Muscle of leg (tissue), 3 donors: ENCODE measurements at regions not wholly inside any gene's neighbourhood (a gene's known extent, or its start where the extent isn't known, plus 50 kb on each side); places are given as distances from the start of the nearest gene placed in this dataset.

Source experiments
- DNase-seq: peaks from one replicate; pipeline ENCODE4 v3.0.0; 2013
- H3K27ac ChIP-seq: one replicate; pipeline ENCODE4 v1.5.1; 2013; ENCODE audit warnings: mild to moderate bottlenecking, low read length, control low read depth
- H3K27me3 ChIP-seq: one replicate; pipeline ENCODE4 v1.6.1; 2013; ENCODE audit warnings: low read length; ENCODE audit not compliant: control insufficient read depth, insufficient read depth
- H3K36me3 ChIP-seq: one replicate; pipeline ENCODE4 v1.6.1; 2013; ENCODE audit warnings: low read length; ENCODE audit not compliant: control insufficient read depth, insufficient read depth
- H3K4me1 ChIP-seq: one replicate; pipeline ENCODE4 v1.6.1; 2013; ENCODE audit warnings: low read length; ENCODE audit not compliant: control insufficient read depth, insufficient read depth
- H3K4me3 ChIP-seq: one replicate; pipeline ENCODE4 v1.5.1; 2013; ENCODE audit warnings: low read length, control low read depth
- H3K9me3 ChIP-seq: replicated peaks from 2 replicates; pipeline ENCODE4 v1.6.1; 2013; ENCODE audit warnings: low read depth, low read length; ENCODE audit not compliant: control insufficient read depth
- WGBS: methylation state at CpG from one replicate; pipeline ENCODE4 v1.1.5; 2013; ENCODE audit warnings: missing lambda C conversion rate; ENCODE audit not compliant: insufficient coverage; 5-methylcytosine and 5-hydroxymethylcytosine counted together

DNA sequence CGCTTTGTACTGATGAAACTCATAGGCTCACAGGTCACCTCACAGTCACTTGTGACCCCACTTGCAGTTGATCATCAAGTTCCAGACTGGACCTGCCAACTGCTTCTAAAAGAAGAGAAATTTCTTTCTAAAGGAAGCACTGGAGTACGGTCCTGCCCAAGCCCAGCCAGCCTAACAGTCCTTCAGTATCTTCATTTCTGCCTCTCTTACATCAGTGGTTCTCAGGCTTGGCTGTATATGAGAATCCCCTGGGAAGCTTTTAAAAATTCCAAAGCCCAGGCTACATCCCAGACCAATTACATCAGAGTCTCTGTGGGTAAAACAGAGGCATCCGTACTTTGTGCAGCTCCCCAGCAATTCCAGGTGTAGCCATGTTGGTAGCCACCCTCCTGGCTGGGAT, 282.1 kb downstream of the NFIB start:
- Histone ChIP-seq H3K4me3 (no peak overlapping the region), H3K27me3 (no peaks in the 10 kb centered on the region), H3K27ac (peak overlapping the region; percentile 97), H3K4me1 (peaks cover 28% of the 10 kb centered on the region), H3K9me3 (no peaks in the 10 kb centered on the region), H3K36me3 (no peaks in the 10 kb centered on the region)
- peak; percentile 46 for DNase-seq
- 39% methylated on average over 2 of the region's 3 CpGs for WGBS

DNA sequence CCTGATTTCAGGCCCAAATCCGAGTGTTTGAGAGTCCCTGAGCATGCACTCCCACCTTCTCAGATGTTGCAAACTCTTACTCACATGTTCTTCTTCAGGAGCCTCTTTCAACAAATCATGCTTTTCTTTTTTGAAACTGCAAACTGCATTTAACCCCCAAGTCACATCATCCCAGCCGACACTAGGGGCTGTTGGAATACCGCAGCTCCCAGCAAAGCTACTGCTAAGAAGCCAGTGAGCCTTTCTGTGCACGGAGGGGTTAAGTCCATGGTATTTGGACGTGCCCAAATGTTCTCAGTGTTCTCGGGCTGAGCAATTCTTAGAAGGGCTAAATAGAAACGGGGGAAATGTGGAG, 282.9 kb downstream of the NFIB start:
- H3K9me3 ChIP-seq: no peaks in the 10 kb centered on the region
- no peaks in the 10 kb centered on the region for H3K36me3 ChIP-seq
- peak overlapping the region; percentile 97 for H3K27ac ChIP-seq
- H3K4me3 ChIP-seq: peak overlapping the region; percentile 20
- no peaks in the 10 kb centered on the region for H3K27me3 ChIP-seq
- H3K4me1 ChIP-seq: peaks cover 28% of the 10 kb centered on the region
- 8% methylated on average over 7 of the region's 7 CpGs for WGBS
- peak; percentile 93 for DNase-seq

DNA sequence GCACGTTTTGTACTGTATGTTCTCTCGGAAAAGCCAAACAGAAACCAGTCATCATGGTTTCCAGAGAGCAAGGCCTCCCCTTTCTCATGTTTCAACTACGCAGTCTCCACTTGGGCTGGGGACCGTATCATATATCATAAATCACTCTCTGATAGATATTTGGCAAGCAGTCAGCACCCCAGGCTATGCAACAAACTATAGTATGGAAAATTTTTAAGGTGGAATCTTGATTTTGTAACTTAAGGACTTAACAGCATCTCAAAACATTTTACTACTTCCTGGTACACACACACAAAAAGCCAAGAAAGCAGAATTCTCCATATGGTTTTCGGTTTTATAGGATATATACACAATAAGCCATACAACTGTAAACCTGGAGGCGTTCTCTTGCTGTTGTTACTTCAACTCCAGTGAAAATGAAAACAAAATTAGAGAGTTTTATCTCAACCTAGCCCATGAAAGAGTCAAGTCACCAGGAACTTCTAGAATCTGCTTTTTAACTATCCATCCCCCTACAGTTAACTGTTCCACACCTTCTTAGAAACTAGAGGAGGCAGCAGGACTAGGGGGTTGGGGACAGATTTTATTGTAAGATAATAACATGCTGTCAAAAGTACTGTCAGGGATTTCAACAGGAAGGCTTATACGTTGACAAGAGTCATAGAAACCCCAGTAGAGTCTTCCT, 283.4 kb downstream of the NFIB start:
- DNase-seq: peak; percentile 97
- WGBS: 0% methylated on average over 2 of the region's 7 CpGs
- Histone ChIP-seq H3K36me3 (no peaks in the 10 kb centered on the region), H3K9me3 (no peaks in the 10 kb centered on the region), H3K4me1 (peaks cover 28% of the 10 kb centered on the region), H3K4me3 (peak overlapping the region; percentile 20), H3K27ac (peak overlapping the region; percentile 97), H3K27me3 (no peaks in the 10 kb centered on the region)

DNA sequence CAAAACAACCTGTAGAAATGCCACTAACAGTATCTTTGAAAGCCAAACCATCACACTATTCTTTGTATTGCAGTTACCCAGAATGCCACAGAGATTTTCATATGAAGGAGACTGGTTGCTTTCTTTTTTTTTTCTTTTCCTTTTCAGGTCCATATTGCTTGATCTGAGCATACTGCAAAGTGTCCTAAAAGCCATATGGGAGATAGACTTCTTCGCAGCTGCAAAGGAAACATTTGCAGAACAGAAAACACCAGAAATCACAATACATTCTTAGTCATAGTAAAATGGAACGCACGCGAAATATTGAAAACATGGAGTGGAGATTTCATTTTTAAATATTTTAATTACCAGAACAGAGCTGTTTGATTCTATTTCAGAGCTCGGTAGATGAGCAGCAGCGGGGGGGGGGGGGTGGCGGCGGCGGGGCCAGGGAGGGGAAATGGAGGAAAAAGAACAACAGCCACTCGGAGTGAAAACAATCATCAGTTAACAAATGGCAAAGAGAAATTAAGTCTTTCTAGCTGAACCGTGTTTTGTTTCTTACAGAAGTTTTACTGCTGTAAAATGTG, 284.1 kb downstream of the NFIB start:
- H3K27ac ChIP-seq: peak overlapping the region; percentile 97
- peaks cover 28% of the 10 kb centered on the region for H3K4me1 ChIP-seq
- H3K4me3 ChIP-seq: peak overlapping the region; percentile 18
- H3K36me3 ChIP-seq: no peaks in the 10 kb centered on the region
- no peaks in the 10 kb centered on the region for H3K9me3 ChIP-seq
- peak; percentile 70 for DNase-seq
- 3% methylated on average over 6 of the region's 11 CpGs for WGBS
- no peaks in the 10 kb centered on the region for H3K27me3 ChIP-seq

DNA sequence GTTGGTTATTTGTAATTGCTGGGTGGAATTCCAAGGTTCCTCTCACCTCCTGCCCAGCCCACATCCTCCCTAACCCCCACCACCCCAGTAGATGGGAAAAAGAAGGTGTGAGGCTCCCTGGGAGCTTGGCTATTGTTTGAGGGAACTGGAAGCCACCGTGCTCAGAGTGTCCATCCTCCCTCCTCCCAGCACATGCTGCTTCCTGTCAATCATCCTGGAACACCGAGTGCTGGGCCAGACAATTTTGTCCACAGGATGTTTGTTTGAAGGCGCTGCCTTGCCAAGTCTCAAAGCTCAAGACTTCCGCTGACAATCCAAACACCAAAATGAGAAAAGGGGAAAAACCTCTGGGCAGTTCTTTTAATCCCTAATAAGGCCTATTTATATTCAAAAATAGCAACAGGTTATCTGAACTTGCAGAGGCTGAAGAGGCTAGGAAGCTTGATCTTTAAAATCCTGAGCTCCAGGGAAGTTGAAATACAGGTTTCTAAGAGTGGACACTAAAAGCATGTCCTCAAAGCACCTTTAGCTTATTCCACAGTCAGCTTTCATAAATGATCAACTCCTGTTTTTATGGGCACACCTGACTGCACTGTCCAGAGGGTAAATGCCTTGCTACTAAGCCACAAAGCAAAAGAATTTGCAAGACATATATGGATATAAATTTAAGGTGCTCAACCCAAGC, 286.7 kb downstream of the NFIB start:
- no peaks in the 10 kb centered on the region for H3K27me3 ChIP-seq
- no CpG with 5 or more reads among the region's 4 CpGs for WGBS
- H3K36me3 ChIP-seq: no peaks in the 10 kb centered on the region
- peak; percentile 68 for DNase-seq
- no peaks in the 10 kb centered on the region for H3K9me3 ChIP-seq
- peak overlapping the region; percentile 52 for H3K27ac ChIP-seq
- no peak overlapping the region for H3K4me3 ChIP-seq
- H3K4me1 ChIP-seq: peaks cover 23% of the 10 kb centered on the region

DNA sequence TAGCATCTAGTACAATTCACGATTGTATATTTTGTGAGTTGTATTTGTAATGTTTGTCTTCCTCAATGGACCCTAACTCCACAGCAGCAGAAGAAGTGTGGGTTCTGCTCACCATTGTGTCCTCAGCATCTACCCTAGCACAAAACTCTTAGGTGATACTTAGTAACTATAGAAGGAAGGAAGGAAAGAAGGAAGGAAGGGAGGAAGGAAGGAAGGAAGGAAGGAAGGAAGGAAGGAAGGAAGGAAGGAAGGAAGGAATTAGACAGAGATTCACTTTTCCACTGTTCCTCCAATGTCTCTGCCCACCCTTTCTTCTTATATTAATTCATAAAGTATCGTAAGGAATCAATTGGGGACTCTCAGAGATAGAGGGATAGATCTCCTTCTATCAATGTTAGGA, 288.2 kb downstream of the NFIB start:
- Histone ChIP-seq H3K4me3 (no peak overlapping the region), H3K27ac (no peak overlapping the region), H3K4me1 (peaks cover 10% of the 10 kb centered on the region)

DNA sequence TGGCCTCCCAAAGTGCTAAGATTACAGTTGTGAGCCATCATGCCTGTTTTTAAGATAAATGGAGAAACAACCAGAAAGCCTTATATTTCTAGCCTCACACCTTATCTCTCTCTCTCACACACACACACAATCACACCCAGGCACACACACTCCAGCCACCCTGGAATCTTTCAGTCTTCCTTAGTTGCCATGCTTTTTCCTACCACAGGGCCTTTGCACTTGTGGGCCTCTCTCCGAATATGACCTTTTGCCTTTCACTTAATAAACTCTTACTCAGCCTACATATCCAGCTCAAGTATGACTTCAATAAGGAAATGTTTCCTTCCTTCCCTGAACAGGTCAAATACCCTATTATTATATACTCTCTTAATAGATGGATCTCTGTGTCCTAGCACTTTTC, 290.7 kb downstream of the NFIB start:
- DNase-seq: no peak
- Histone ChIP-seq H3K4me1 (peaks cover 5% of the 10 kb centered on the region), H3K27me3 (no peaks in the 10 kb centered on the region), H3K36me3 (no peaks in the 10 kb centered on the region), H3K4me3 (no peak overlapping the region), H3K27ac (no peak overlapping the region), H3K9me3 (no peaks in the 10 kb centered on the region)
- 100% methylated on average over 1 of the region's 1 CpG for WGBS

More for the DNA sequence above, 288.2 kb downstream of the NFIB start:
- no peaks in the 10 kb centered on the region for H3K27me3 ChIP-seq
- DNase-seq: no peak
- no peaks in the 10 kb centered on the region for H3K9me3 ChIP-seq
- no CpG with 5 or more reads among the region's 2 CpGs for WGBS
- no peaks in the 10 kb centered on the region for H3K36me3 ChIP-seq

DNA sequence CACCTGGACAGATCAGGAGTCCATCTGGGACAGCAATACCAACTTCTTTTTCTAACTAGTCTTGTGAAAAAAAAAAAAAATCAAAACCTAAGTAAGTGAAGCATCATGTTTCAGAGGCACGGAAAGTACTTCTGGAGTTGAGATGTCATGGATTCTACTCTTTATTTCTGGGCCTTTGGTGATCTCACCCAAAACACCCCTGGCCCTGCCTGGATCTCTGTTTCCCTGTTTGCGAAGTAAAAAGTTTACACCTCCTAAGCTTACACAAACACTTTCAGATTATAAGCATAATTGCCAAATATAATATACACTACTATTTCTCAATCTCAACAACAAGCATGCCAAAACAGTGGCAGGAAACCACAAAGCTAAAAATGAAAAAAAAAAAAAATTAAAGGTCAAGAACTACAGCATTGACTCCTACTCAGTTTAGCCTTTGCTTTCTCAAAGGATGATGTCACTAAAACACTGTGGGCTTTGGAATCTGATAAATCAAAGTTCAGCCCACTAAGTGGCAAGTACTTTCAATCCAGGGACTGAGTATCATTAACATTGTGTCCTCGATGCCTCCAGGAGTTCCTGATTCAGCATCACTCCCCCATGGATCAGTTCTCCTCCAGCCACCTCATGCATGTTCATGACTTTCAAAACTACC, 291.9 kb downstream of the NFIB start:
- DNase-seq: no peak
- Histone ChIP-seq H3K27me3 (no peaks in the 10 kb centered on the region), H3K4me3 (no peak overlapping the region), H3K4me1 (peaks cover 2% of the 10 kb centered on the region), H3K27ac (no peak overlapping the region), H3K36me3 (no peaks in the 10 kb centered on the region), H3K9me3 (no peaks in the 10 kb centered on the region)
- WGBS: 86% methylated on average over 2 of the region's 3 CpGs

DNA sequence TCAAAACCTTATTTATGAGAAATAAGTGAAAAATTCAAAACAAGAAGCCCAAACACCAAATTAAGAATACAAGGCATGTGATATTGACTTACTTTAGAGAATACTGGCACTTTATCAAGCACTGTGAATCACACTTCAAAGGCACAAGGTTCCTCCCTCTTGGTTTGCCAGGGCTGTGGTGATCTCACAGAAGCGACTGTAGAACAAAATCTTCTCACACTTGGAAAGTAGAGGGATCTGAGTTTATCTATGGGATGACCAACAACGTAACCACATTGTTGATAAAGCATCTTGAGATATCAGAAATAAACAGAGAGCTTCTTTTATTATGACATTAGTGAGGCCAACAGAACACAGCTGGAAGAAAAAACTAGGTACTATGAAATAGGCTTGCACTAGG, 295.9 kb downstream of the NFIB start:
- Histone ChIP-seq H3K36me3 (no peaks in the 10 kb centered on the region), H3K4me3 (no peak overlapping the region), H3K9me3 (no peaks in the 10 kb centered on the region), H3K27ac (no peak overlapping the region), H3K27me3 (no peaks in the 10 kb centered on the region), H3K4me1 (no peaks in the 10 kb centered on the region)
- WGBS: no CpG with 5 or more reads among the region's 2 CpGs
- no peak for DNase-seq

DNA sequence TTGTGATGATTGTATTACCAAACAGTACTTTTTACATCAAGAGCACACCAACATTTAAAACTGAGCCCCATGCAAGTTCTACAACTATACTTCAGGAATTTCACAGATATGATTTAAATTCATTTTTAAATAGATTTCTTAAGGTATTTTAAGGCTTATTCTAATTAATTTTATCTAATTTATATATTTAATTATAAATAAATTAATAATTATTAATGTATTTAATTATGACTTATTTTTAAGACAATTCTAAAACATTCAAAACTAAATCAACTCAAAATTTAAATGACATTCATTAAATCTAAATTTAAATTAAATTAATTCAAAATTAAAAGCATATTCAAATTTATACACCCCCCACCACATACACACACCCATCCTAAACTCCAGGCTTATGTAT, 299.2 kb downstream of the NFIB start:
- H3K4me3 ChIP-seq: no peak overlapping the region
- H3K27me3 ChIP-seq: no peaks in the 10 kb centered on the region
- peaks cover 5% of the 10 kb centered on the region for H3K4me1 ChIP-seq
- H3K36me3 ChIP-seq: no peaks in the 10 kb centered on the region
- DNase-seq: no peak
- peak overlapping the region; percentile 32 for H3K27ac ChIP-seq
- no peaks in the 10 kb centered on the region for H3K9me3 ChIP-seq
